NCI-H226 (cell line): ENCODE measurements at regions not wholly inside any gene's neighbourhood (a gene's known extent, or its start where the extent isn't known, plus 50 kb on each side); places are given as distances from the start of the nearest gene placed in this dataset.
"Not testable (repeated sequence)": the region's sequence is repeated elsewhere in the genome, so short reads cannot be mapped to it uniquely, and the experiment has no call there.

ENCODE experiments used
- DNase-seq: peaks from one replicate; pipeline ENCODE4 v3.0.0-alpha.2; 2015

DNA sequence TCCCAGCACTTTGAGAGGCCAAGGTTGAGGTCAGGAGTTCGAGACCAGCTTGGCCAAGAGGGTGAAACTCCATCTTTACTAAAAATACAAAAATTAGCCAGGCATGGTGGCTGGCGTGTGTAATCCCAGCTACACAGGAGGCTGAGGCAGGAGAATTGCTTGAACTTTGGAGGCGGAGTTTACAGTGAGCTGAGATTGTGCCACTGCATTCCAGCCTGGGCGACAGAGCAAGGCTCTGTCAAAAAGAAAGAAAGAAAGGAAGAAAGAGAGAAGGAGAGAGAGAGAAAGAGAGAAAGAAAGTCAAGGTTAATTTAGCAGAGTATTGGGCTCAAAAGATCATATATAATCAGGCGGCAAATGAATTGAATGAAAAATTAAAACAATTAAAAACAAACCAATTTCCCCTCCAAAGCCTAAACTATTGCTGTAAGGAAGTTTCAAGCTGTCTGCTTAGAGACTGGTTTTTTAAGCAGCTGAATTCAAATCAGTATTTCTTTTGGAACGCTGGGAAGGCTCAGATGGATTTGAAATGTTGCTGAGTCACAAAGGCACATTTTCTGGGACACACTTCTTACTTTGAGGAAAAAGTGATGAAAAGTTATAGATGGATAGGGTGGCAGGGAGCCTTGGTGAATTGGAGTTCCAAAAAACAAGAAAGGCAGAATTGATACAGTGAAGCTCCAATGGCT is 81.3 kb upstream of the BHLHE40 start:
- DNase-seq, result no peak

GRCh38 chr3:4898454-4899313 is 80.6 kb upstream of the BHLHE40 start:
- no peak for DNase-seq

- no peak for DNase-seq
Observed at GRCh38 chr3:4899710-4900109, 79.5 kb upstream of the BHLHE40 start.

- no peak for DNase-seq
Observed at GRCh38 chr3:4900298-4900697, 78.9 kb upstream of the BHLHE40 start.

DNA sequence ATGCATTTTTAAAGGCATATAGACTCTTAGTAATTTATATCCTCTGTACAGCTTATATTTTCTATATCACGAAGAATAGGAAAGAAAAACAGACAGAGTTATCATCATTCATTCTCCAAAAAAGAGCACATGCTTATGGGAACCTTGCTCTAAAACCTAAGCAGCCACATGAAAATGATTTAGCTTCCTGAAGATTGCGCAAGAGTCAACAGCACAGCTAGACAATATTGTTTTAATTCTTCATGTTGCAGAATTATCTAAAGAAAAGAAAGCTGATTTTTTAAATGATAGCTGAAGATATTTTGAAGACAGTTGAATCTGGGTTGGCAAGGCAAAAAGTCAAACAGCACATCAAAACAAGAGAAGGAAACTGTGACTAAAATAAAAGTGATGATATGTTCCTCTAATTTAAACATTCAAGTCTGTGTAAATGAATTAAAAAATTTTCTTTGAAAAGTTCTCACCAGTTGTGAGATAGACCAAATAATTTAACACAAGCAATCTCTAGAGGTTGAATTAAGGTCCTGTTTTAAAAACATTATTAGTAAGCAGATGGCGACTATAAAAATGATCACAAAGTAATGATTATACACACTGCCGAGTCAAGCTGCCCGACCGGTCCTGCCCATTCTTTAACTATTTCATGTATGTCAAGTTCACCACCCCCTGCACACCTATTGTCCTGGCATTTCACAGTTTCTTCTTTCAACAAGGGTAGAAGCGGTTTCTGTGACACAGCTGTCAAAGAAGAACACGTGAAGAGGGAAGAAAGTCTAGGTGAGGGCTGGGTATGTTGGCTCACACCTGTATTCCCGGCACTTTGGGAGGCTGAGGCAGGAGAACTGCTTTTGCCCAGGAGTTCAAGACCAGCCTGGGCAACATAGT is 74.2 kb upstream of the BHLHE40 start:
- peak; percentile 13 for DNase-seq

DNA sequence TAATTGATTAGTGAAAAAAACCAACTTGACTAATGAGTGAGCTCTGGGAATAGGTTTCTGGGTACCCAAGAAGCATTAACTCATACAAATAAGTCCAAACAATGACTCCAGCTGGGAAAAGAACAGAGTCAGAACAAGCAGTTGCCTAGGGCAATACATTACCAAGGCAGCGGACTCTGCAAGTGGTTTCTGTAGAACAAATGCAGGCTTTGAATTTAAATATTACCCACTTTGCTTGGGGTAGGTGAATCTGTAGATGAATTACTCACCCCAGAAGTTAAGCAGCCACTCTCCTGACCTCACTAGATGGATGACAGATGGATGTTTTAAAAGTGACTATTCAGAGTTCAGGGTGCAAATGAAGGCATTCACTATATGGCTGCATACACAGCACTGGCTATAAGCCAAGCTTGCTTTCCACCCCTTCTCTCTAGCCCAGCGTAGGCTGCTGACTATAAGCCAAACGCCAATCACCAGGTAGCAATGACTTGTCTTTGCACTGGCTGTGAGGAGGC is 73.1 kb upstream of the BHLHE40 start:
- DNase-seq, result peak; percentile 86

DNA sequence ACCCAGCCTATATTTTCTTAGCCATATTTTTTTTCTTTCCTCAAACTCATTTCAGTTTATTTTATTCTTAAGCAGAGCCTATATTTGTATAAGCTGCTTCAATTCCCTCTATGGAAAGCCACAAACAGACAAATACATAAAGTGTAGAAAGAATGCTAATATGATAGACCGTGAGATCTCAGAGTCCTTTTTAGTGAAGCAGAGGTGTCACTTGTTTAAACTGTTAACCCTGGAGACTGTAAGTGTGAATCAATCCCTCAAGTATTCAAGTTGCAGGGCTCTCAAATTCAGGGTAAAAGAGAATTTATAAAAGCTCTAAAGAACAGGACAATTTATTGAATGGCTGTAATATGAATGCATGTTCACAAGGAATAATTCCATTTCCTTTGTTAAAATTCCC is 72.2 kb upstream of the BHLHE40 start:
- DNase-seq, result no peak

DNA sequence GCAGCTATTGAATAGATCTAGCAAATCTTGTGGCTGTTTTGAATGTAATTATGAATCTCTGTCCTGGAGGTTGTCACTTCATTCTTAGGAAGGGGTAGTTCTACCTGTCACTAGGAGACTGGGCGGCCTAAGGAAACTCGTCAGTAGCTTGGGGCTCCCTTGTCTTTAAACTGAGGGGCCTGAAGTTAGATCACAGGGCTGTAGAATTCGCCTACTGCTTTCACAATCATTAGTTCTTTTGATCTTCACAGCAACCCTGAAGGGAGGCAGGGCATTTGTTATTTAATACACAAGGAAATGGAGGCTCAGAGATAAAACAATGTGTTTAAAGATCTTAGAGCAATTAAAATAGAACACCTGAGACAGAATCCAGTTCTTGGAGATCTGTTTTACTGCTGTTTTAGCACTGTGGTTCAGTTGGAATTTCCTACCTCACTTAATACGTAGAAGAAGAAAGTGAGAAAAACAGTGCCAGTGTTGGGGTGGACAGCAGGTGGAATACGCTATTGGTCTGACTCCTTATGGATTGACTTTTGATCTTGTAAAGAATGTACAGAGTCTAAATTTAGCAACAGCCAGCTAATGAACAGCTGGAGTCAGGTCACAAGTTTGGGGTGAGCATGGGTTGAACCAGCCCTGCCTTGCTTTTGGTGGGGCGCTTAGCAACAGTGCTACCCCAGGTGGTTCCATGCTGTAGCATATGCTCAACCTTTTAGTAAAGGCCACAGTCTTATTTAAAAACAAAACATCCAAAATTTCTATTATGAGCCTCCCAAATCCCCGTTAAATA is 71.4 kb upstream of the BHLHE40 start:
- DNase-seq, result no peak

GRCh38 chr3:4908433-4909156 is 70.6 kb upstream of the BHLHE40 start:
- no peak for DNase-seq

DNA sequence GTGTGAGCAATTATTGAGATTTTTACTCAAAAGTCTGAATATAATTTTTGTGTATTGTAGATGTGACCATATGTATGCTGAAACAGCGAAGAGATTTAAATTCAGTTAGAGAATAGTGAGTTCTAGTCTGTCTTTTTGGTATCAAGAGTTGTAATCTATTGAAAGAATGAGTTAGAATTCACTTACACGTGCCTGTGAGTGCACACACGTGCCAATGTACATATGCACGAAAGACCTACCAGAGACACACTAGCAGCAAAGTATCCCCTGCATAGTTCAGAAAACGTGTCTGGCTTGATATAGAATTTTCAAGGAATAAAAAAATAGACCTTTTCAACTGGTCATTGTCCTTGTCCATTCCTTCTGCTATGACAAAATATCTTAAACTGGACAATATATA is 64.8 kb upstream of the BHLHE40 start:
- no peak for DNase-seq

DNA sequence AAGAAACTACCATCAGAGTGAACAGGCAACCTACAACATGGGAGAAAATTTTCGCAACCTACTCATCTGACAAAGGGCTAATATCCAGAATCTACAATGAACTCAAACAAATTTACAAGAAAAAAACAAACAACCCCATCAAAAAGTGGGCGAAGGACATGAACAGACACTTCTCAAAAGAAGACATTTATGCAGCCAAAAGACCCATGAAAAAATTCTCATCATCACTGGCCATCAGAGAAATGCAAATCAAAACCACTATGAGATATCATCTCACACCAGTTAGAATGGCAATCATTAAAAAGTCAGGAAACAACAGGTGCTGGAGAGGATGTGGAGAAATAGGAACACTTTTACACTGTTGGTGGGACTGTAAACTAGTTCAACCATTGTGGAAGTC is 57.6 kb upstream of the BHLHE40 start:
- not testable (repeated sequence) for DNase-seq

DNA sequence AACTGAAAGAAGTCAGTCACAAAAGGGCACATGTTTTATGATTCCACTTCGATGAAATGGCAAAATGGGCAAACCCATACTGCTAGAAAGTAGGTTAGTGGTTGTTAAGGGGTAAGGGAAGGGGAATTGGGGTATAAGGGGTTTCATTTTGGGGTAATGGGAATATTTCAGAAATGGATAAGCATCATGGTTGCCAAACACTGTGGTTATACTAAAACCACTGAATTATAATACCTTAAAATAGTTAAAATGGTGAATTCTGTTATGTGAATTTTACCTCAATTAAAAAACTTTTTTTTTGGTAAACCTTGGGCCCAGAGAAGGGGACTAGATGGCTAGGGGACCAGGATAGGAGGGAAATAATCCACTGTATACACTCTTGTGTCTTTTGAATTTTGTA is 52.3 kb upstream of the BHLHE40 start:
- no peak for DNase-seq

DNA sequence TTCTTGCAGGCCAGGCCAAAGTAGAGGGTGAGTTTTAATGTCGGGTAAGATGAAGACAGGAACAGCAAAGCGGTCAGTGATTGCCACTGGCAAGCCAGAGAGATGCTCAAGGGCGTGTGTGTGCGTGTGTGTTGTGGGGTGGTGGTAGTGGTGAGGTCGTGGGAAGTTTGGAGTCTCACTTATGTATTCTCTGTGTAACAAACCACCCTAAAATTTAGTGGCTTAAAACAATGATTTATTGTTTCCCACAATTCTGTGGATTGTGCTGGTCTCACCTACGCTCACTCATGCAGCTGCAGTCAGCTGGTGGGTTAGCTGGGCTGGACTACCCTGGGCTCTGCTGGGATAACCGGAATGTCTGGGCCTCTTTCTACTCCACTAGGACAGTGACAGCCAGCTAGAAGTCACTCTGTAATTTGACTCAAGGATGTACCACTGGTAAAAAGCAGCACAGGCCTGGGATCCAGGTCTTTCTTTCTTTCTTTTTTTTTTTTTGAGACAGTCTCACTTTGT is 50.9 kb upstream of the BHLHE40 start:
- DNase-seq, result no peak
